H1 (cell line): ENCODE measurements at regions not wholly inside any gene's neighbourhood (a gene's known extent, or its start where the extent isn't known, plus 50 kb on each side); places are given as distances from the start of the nearest gene placed in this dataset.

Source experiments
- CTCF ChIA-PET: fragments of 300-600 bp; sonication (Branson Sonifier 250); formaldehyde crosslinking; loops from one replicate; lab custom pipeline; 2021; ENCODE audit not compliant: partially characterized antibody; lab: Charles Lee
- POLR2A ChIA-PET: fragments of 300-600 bp; sonication (Branson Sonifier 250); formaldehyde crosslinking; loops from one replicate; lab custom pipeline; 2021; ENCODE audit warnings: inconsistent platforms; ENCODE audit not compliant: partially characterized antibody; lab: Charles Lee
- DNase-seq, 2 experiments: peaks; one replicate each; pipeline versions ENCODE4 v3.0.0 to v3.0.0-alpha.2; 2010 to 2022; ENCODE audit warnings: low spot score in 2 of 2, low read depth in 1 of 2, mixed read lengths in 1 of 2
- FAIRE-seq: peaks from 2 replicates; lab custom pipeline; 2011; peaks lifted over from hg19 to GRCh38; lab: Jason Lieb, UNC
- H2AFZ ChIP-seq: 2 replicates; pipeline ENCODE4 v1.8.1; 2012; ENCODE audit warnings: low read length, inconsistent platforms
- H2AK5ac ChIP-seq: 2 replicates; pipeline ENCODE4 v1.6.1; 2013; ENCODE audit warnings: low read depth, low read length
- H2BK120ac ChIP-seq: replicated peaks from 2 replicates; pipeline ENCODE3; 2013; ENCODE audit warnings: low read depth, low read length, inconsistent platforms
- H2BK12ac ChIP-seq: 2 replicates; pipeline ENCODE4 v1.6.1; 2013; ENCODE audit warnings: low read depth, low read length
- H2BK15ac ChIP-seq: 2 replicates; pipeline ENCODE4 v1.6.1; 2013; ENCODE audit warnings: low read length
- H2BK20ac ChIP-seq: 2 replicates; pipeline ENCODE4 v1.6.1; 2013; ENCODE audit warnings: low read length
- H2BK5ac ChIP-seq: 2 replicates; pipeline ENCODE4 v1.6.1; 2013; ENCODE audit warnings: low read depth, low read length
- H3K14ac ChIP-seq: 2 replicates; pipeline ENCODE4 v1.6.1; 2013; ENCODE audit warnings: inconsistent platforms; ENCODE audit not compliant: insufficient read length
- H3K18ac ChIP-seq: 2 replicates; pipeline ENCODE4 v1.6.1; 2013; ENCODE audit warnings: low read length; ENCODE audit errors: extremely low read depth
- H3K23ac ChIP-seq: 2 replicates; pipeline ENCODE4 v1.6.1; 2013; ENCODE audit warnings: inconsistent platforms; ENCODE audit not compliant: insufficient read length
- H3K23me2 ChIP-seq: 2 replicates; pipeline ENCODE4 v1.6.1; 2013; ENCODE audit warnings: low read depth, low read length
- H3K27ac ChIP-seq: 2 replicates; pipeline ENCODE4 v1.6.1; 2011; ENCODE audit warnings: low read depth, low read length, inconsistent platforms
- H3K27me3 ChIP-seq, 4 experiments: replicated peaks in 1 of 4; 1 replicate in 1 of 4; 2 replicates in 3 of 4; pipeline versions ENCODE4 v1.6.1 to v1.8.1; 2011 to 2013; ENCODE audit warnings: low read length in 3 of 4, mild to moderate bottlenecking in 3 of 4, inconsistent platforms in 2 of 4, mixed read lengths in 2 of 4, moderate library complexity in 1 of 4; ENCODE audit not compliant: control insufficient read depth in 3 of 4, insufficient read depth in 3 of 4; ENCODE audit errors: extremely low read depth in 1 of 4
- H3K36me3 ChIP-seq, 4 experiments: 2 replicates each; pipeline versions ENCODE4 v1.6.1 to v1.8.1; 2011 to 2013; ENCODE audit warnings: mild to moderate bottlenecking in 4 of 4, low read length in 3 of 4, moderate library complexity in 2 of 4, control low read depth in 1 of 4, inconsistent platforms in 1 of 4; ENCODE audit not compliant: insufficient read depth in 4 of 4, control insufficient read depth in 2 of 4
- H3K4ac ChIP-seq: replicated peaks from 2 replicates; pipeline ENCODE3; 2013; ENCODE audit warnings: low read length, low read depth, mixed read lengths, inconsistent platforms; ENCODE audit not compliant: insufficient read length
- H3K4me1 ChIP-seq, 4 experiments: replicated peaks in 1 of 4; 1 replicate in 1 of 4; 2 replicates in 3 of 4; pipeline versions ENCODE4 v1.6.1 to v1.8.1; 2011 to 2013; ENCODE audit warnings: low read length in 3 of 4, inconsistent platforms in 2 of 4, mixed read lengths in 1 of 4; ENCODE audit not compliant: insufficient read depth in 4 of 4, control insufficient read depth in 3 of 4
- H3K4me2 ChIP-seq, 2 experiments: 2 replicates each; pipeline versions ENCODE4 v1.6.1 to v1.8.1; 2011 to 2013; ENCODE audit warnings: low read depth in 2 of 2, low read length in 2 of 2, control low read depth in 1 of 2, inconsistent platforms in 1 of 2, mild to moderate bottlenecking in 1 of 2; ENCODE audit not compliant: insufficient read depth in 1 of 2
- H3K4me3 ChIP-seq, 4 experiments: fragments of 200-600, 300-600 bp in 1 of 4; sonication (generic), shearing (Covaris generic), sonication (Bioruptor Twin) in 1 of 4; 2 replicates each; pipeline versions ENCODE4 v1.5.1 to v1.8.1; 2011 to 2016; ENCODE audit warnings: low read length in 4 of 4, low read depth in 3 of 4, control low read depth in 2 of 4, inconsistent platforms in 2 of 4, mild to moderate bottlenecking in 2 of 4, mixed read lengths in 1 of 4, moderate library complexity in 1 of 4; ENCODE audit not compliant: insufficient read depth in 2 of 4; ENCODE audit errors: extremely low read depth in 1 of 4
- H3K56ac ChIP-seq: replicated peaks from 2 replicates; pipeline ENCODE3; 2013; ENCODE audit warnings: low read depth, mild to moderate bottlenecking, mixed read lengths, low read length, inconsistent platforms; ENCODE audit not compliant: insufficient read length
- H3K79me1 ChIP-seq: 2 replicates; pipeline ENCODE4 v1.6.1; 2013; ENCODE audit warnings: low read depth, low read length, control low read depth
- H3K79me2 ChIP-seq, 2 experiments: 2 replicates each; pipeline versions ENCODE4 v1.6.1 to v1.8.1; 2012 to 2013; ENCODE audit warnings: low read length in 2 of 2, mild to moderate bottlenecking in 2 of 2, inconsistent platforms in 1 of 2; ENCODE audit not compliant: insufficient read depth in 2 of 2, control insufficient read depth in 1 of 2
- H3K9ac ChIP-seq, 4 experiments: replicated peaks in 1 of 4; 1 replicate in 1 of 4; 2 replicates in 3 of 4; pipeline versions ENCODE4 v1.6.1 to v1.8.1; 2011 to 2013; ENCODE audit warnings: low read depth in 3 of 4, low read length in 3 of 4, control low read depth in 2 of 4, mild to moderate bottlenecking in 2 of 4, moderate library complexity in 2 of 4, inconsistent platforms in 1 of 4; ENCODE audit errors: extremely low read depth in 1 of 4
- H3K9me3 ChIP-seq, 2 experiments: 2 replicates each; pipeline versions ENCODE4 v1.6.1 to v1.8.1; 2012 to 2013; ENCODE audit warnings: mild to moderate bottlenecking in 2 of 2, moderate library complexity in 2 of 2, control low read depth in 1 of 2, inconsistent platforms in 1 of 2, low read depth in 1 of 2, low read length in 1 of 2, mixed read lengths in 1 of 2; ENCODE audit not compliant: insufficient read depth in 2 of 2
- H4K20me1 ChIP-seq, 2 experiments: replicated peaks in 1 of 2; 2 replicates each; pipeline versions ENCODE3 to v1.8.1; 2011 to 2013; ENCODE audit warnings: inconsistent platforms in 2 of 2, low read length in 2 of 2, mild to moderate bottlenecking in 1 of 2; ENCODE audit not compliant: insufficient read depth in 2 of 2, control insufficient read depth in 1 of 2
- H4K5ac ChIP-seq: 2 replicates; pipeline ENCODE4 v1.6.1; 2013; ENCODE audit warnings: low read length, low read depth, mixed read lengths, inconsistent platforms; ENCODE audit not compliant: insufficient read length
- H4K8ac ChIP-seq: 2 replicates; pipeline ENCODE4 v1.8.0; 2013; ENCODE audit warnings: mild to moderate bottlenecking, moderate library complexity, low read length, inconsistent platforms; ENCODE audit not compliant: insufficient read depth; ENCODE audit errors: extremely low read depth
- H4K91ac ChIP-seq: replicated peaks from 2 replicates; pipeline ENCODE3; 2013; ENCODE audit warnings: low read length, mixed read lengths, inconsistent platforms; ENCODE audit not compliant: insufficient read length
- E2F6 ChIP-seq: IDR thresholded peaks from 2 replicates; pipeline ENCODE4 v1.6.1; 2012; ENCODE audit warnings: inconsistent platforms
- EP300 ChIP-seq, 2 experiments: IDR thresholded peaks; 1 replicate in 1 of 2; 2 replicates in 1 of 2; pipeline ENCODE4 v1.6.1; 2011 to 2012; ENCODE audit warnings: low read depth in 2 of 2, low read length in 2 of 2, mild to moderate bottlenecking in 2 of 2, borderline replicate concordance in 1 of 2, inconsistent platforms in 1 of 2, moderate library complexity in 1 of 2
- EZH2 ChIP-seq: fragments of 200-600 bp; sonication (generic); IDR thresholded peaks from 2 replicates; pipeline ENCODE4 v1.7.1; 2012; ENCODE audit warnings: low read depth, mild to moderate bottlenecking, moderate library complexity, low read length, inconsistent platforms; ENCODE audit not compliant: severe bottlenecking
- FOSL1 ChIP-seq: IDR thresholded peaks from 2 replicates; pipeline ENCODE4 v1.6.1; 2011; ENCODE audit warnings: mild to moderate bottlenecking, low read depth, low read length, moderate library complexity; ENCODE audit not compliant: insufficient read depth
- GTF2F1 ChIP-seq: IDR thresholded peaks from 2 replicates; pipeline ENCODE4 v1.6.1; 2012; ENCODE audit warnings: low read depth, low read length, improper control_type of control experiment, borderline replicate concordance
- KDM5A ChIP-seq: fragments of 200-600 bp; IDR thresholded peaks from 2 replicates; pipeline ENCODE4 v1.7.1; 2012; ENCODE audit warnings: mild to moderate bottlenecking, low read length, inconsistent platforms, mixed read lengths
- POLR2A ChIP-seq, 2 experiments: IDR thresholded peaks; 1 replicate in 1 of 2; 2 replicates in 1 of 2; pipeline ENCODE4 v1.6.1; 2011; ENCODE audit warnings: low read depth in 2 of 2, low read length in 2 of 2, mild to moderate bottlenecking in 2 of 2; ENCODE audit errors: control extremely low read depth in 1 of 2
- POLR2AphosphoS5 ChIP-seq: IDR thresholded peaks from 2 replicates; pipeline ENCODE4 v1.6.1; 2011; ENCODE audit warnings: low read depth, low read length
- POU5F1 ChIP-seq: IDR thresholded peaks from 2 replicates; pipeline ENCODE4 v1.6.1; 2011; ENCODE audit warnings: low read depth, mild to moderate bottlenecking, low read length, moderate library complexity
- RAD21 ChIP-seq, 2 experiments: IDR thresholded peaks in 1 of 2; conservative IDR thresholded peaks in 1 of 2; 2 replicates each; pipeline ENCODE4 v1.6.1; 2011; ENCODE audit warnings: low read depth in 2 of 2, low read length in 2 of 2, improper control_type of control experiment in 1 of 2, inconsistent platforms in 1 of 2, mild to moderate bottlenecking in 1 of 2, moderate library complexity in 1 of 2
- SIRT6 ChIP-seq: IDR thresholded peaks from one replicate; pipeline ENCODE4 v1.7.1; 2012; ENCODE audit warnings: low read length, inconsistent platforms
- SP1 ChIP-seq: IDR thresholded peaks from 2 replicates; pipeline ENCODE4 v1.6.1; 2011; ENCODE audit warnings: low read depth, low read length
- TAF7 ChIP-seq: optimal IDR thresholded peaks from 2 replicates; pipeline ENCODE3; 2011; ENCODE audit warnings: low read depth, mild to moderate bottlenecking, inconsistent platforms, low read length, moderate library complexity, borderline replicate concordance
- YY1 ChIP-seq: IDR thresholded peaks from 2 replicates; pipeline ENCODE4 v1.6.1; 2011; ENCODE audit warnings: low read depth, mild to moderate bottlenecking, low read length
- WGBS, 2 experiments: shearing (Covaris generic) in 1 of 2; methylation state at CpG; one replicate each; pipeline versions ENCODE4 v1.1.6 to v1.1.7; 2013 to 2015; ENCODE audit warnings: low lambda C conversion rate in 2 of 2, mixed read lengths in 2 of 2, inconsistent platforms in 1 of 2, low coverage in 1 of 2, missing lambda C conversion rate in 1 of 2; ENCODE audit not compliant: insufficient replicate concordance in 2 of 2, insufficient coverage in 1 of 2, insufficient read length in 1 of 2; ENCODE audit errors: extremely low coverage in 1 of 2, missing lambda C conversion rate in 1 of 2; 5-methylcytosine and 5-hydroxymethylcytosine counted together

- Histone ChIP-seq H4K91ac (no peak overlapping the region), H3K4me2 (no peak overlapping the region), H3K27ac (no peak overlapping the region), H3K4me1 (no peaks in the 10 kb centered on the region), H4K5ac (no peak overlapping the region), H2BK12ac (no peak overlapping the region), H3K79me1 (no peaks in the 10 kb centered on the region), H3K23me2 (no peaks in the 10 kb centered on the region), H3K9ac (no peak overlapping the region), H4K20me1 (no peaks in the 10 kb centered on the region), H3K14ac (no peak overlapping the region), H3K18ac (no peak overlapping the region), H3K23ac (no peak overlapping the region), H3K56ac (no peak overlapping the region), H2AK5ac (no peak overlapping the region), H2BK15ac (no peak overlapping the region), H3K4me3 (no peak overlapping the region), H3K36me3 (no peaks in the 10 kb centered on the region), H2AFZ (no peak overlapping the region), H3K27me3 (peaks cover 0 to 1% (median 0%) of the 10 kb centered on the region in 4 experiments; a peak in 1 of 7 replicates), H3K79me2 (no peaks in the 10 kb centered on the region), H2BK120ac (no peak overlapping the region), H3K4ac (no peak overlapping the region), H3K9me3 (no peaks in the 10 kb centered on the region), H2BK20ac (no peak overlapping the region), H2BK5ac (no peak overlapping the region), H4K8ac (no peak overlapping the region)
- no peak for FAIRE-seq
- 88% methylated on average over 1 of the region's 1 CpG; no CpG with 5 or more reads in 1 of the 2 experiments for WGBS, 2 experiments
- no peak for DNase-seq
- POLR2A ChIA-PET: no interaction called here
- CTCF ChIA-PET: interaction anchor here (1.5 kb wide), 1 partner anchor 17 kb away, joined by 5 read pairs; no protein-coding TSS in a partner anchor
- TF ChIP-seq KDM5A: no peak
- no peak for TF ChIP-seq TAF7
- no peak for TF ChIP-seq EZH2
- TF ChIP-seq SP1: no peak
- TF ChIP-seq SIRT6: no peak
- no peak for TF ChIP-seq E2F6
- TF ChIP-seq FOSL1: no peak
- TF ChIP-seq EP300 (IDR thresholded peaks at IDR 0.05; ENCODE audit: borderline replicate concordance in 1 of 2, low read depth in 2 of 2, low read length in 2 of 2): no peak
- TF ChIP-seq GTF2F1: no peak
- TF ChIP-seq RAD21 (IDR thresholded peaks at IDR 0.05 in 1 of 2, conservative IDR thresholded peaks at IDR 0.05 in 1 of 2; ENCODE audit: low read depth in 2 of 2, low read length in 2 of 2): no peak
- no peak for TF ChIP-seq POU5F1
- TF ChIP-seq POLR2AphosphoS5: no peak
- TF ChIP-seq YY1: no peak
- TF ChIP-seq POLR2A (IDR thresholded peaks at IDR 0.05; ENCODE audit: control extremely low read depth in 1 of 2, low read depth in 2 of 2, low read length in 2 of 2): no peak
These were observed 88.6 kb upstream of the WDR1 start for GRCh38 chr4:10205223-10205622.
